Nephron progenitor cell (in vitro differentiated cells): ENCODE measurements at regions not wholly inside any gene's neighbourhood (a gene's known extent, or its start where the extent isn't known, plus 50 kb on each side); places are given as distances from the start of the nearest gene placed in this dataset.

Experiments
- DNase-seq: peaks from one replicate; pipeline ENCODE4 v3.0.0; 2021
- H3K27ac Mint-ChIP-seq: 2 replicates; pipeline ENCODE4 v1.8.0; 2021; ENCODE audit warnings: mild to moderate bottlenecking, moderate library complexity, mixed read lengths
- H3K27me3 Mint-ChIP-seq: 2 replicates; pipeline ENCODE4 v1.8.0; 2021; ENCODE audit warnings: mild to moderate bottlenecking, low read depth, mixed read lengths; ENCODE audit not compliant: poor library complexity
- H3K36me3 Mint-ChIP-seq: 2 replicates; pipeline ENCODE4 v1.8.0; 2021; ENCODE audit warnings: low read depth, mixed read lengths
- H3K4me1 Mint-ChIP-seq: 2 replicates; pipeline ENCODE4 v1.8.0; 2021; ENCODE audit warnings: mixed read lengths
- H3K4me3 Mint-ChIP-seq: 2 replicates; pipeline ENCODE4 v1.8.0; 2021; ENCODE audit warnings: mild to moderate bottlenecking, moderate library complexity, mixed read lengths
- H3K9me3 Mint-ChIP-seq: 2 replicates; pipeline ENCODE4 v1.8.0; 2021; ENCODE audit warnings: mild to moderate bottlenecking, moderate library complexity, mixed read lengths
- CTCF ChIP-seq: fragments of 200-600 bp; sonication (generic); IDR thresholded peaks from 2 replicates; pipeline ENCODE4 v1.5.0; 2021; ENCODE audit warnings: antibody characterized with exemption

GRCh38 chr2:61764035-61764800, 89.6 kb downstream of the FAM161A start:
- peaks cover 5% of the 10 kb centered on the region for H3K27me3 Mint-ChIP-seq
- peaks cover 17% of the 10 kb centered on the region for H3K4me1 Mint-ChIP-seq
- peak overlapping the region; percentile 100 for H3K27ac Mint-ChIP-seq
- peak; percentile 90 for DNase-seq
- peaks cover 7% of the 10 kb centered on the region for H3K36me3 Mint-ChIP-seq
- no peak for TF ChIP-seq CTCF
- H3K9me3 Mint-ChIP-seq = peaks cover 22% of the 10 kb centered on the region
- peak overlapping the region; percentile 95 for H3K4me3 Mint-ChIP-seq

GRCh38 chr2:61763605-61764034, 90.2 kb downstream of the FAM161A start:
- Mint-ChIP-seq H3K4me1 (peaks cover 17% of the 10 kb centered on the region), H3K4me3 (peak overlapping the region; percentile 95), H3K36me3 (peaks cover 7% of the 10 kb centered on the region), H3K27ac (peak overlapping the region; percentile 100), H3K9me3 (peaks cover 22% of the 10 kb centered on the region), H3K27me3 (peaks cover 5% of the 10 kb centered on the region)
- TF ChIP-seq CTCF = no peak
- peak; percentile 71 for DNase-seq

GRCh38 chr2:61762292-61762691, 91.6 kb downstream of the FAM161A start:
- H3K4me3 Mint-ChIP-seq = peak overlapping the region; percentile 95
- H3K9me3 Mint-ChIP-seq = peaks cover 25% of the 10 kb centered on the region
- H3K27me3 Mint-ChIP-seq = peaks cover 9% of the 10 kb centered on the region
- peaks cover 12% of the 10 kb centered on the region for H3K36me3 Mint-ChIP-seq
- peaks cover 17% of the 10 kb centered on the region for H3K4me1 Mint-ChIP-seq
- H3K27ac Mint-ChIP-seq = no peak overlapping the region
- TF ChIP-seq CTCF = no peak
- DNase-seq = no peak

DNA sequence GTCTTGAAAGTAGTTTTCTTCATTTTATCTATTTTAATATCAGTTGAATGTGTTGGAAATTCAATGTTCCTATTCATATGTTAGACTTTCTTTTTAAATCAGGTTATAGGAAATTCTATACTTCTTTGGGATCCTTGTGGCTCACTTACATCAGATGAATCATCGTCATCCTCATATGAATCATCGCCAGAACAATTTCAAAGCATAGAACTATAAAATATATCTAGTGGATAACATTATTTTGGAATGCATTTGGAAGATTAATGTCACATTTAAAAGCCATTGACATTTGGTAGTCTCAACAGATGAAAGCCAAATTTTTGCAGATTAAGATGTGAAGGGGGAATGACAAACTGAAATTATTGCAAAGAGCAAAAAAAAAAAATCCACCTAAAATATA, 94.1 kb downstream of the FAM161A start:
- Mint-ChIP-seq H3K27ac (no peak overlapping the region), H3K4me1 (peaks cover 17% of the 10 kb centered on the region), H3K36me3 (peaks cover 17% of the 10 kb centered on the region), H3K27me3 (peaks cover 13% of the 10 kb centered on the region), H3K4me3 (no peak overlapping the region), H3K9me3 (peaks cover 26% of the 10 kb centered on the region)
- TF ChIP-seq CTCF = no peak
- no peak for DNase-seq

- H3K4me3 Mint-ChIP-seq = no peak overlapping the region
- DNase-seq = no peak
- TF ChIP-seq CTCF = no peak
- peaks cover 10% of the 10 kb centered on the region for H3K36me3 Mint-ChIP-seq
- no peak overlapping the region for H3K27ac Mint-ChIP-seq
- peaks cover 10% of the 10 kb centered on the region for H3K4me1 Mint-ChIP-seq
- peaks cover 13% of the 10 kb centered on the region for H3K27me3 Mint-ChIP-seq
- H3K9me3 Mint-ChIP-seq = peaks cover 19% of the 10 kb centered on the region
Measured at GRCh38 chr2:61759005-61759404, 94.9 kb downstream of the FAM161A start.

GRCh38 chr2:61758159-61758558, 95.7 kb downstream of the FAM161A start:
- Mint-ChIP-seq H3K36me3 (peaks cover 10% of the 10 kb centered on the region), H3K4me1 (peaks cover 5% of the 10 kb centered on the region), H3K9me3 (peaks cover 22% of the 10 kb centered on the region), H3K27me3 (peaks cover 13% of the 10 kb centered on the region), H3K27ac (no peak overlapping the region), H3K4me3 (no peak overlapping the region)
- DNase-seq = no peak
- TF ChIP-seq CTCF = no peak
